Gastrocnemius medialis (tissue), 4 donors: ENCODE measurements at regions not wholly inside any gene's neighbourhood (a gene's known extent, or its start where the extent isn't known, plus 50 kb on each side); places are given as distances from the start of the nearest gene placed in this dataset.

Experiments
- POLR2A ChIP-seq, 2 donors: fragments of 450-650 bp; IDR thresholded peaks; one replicate each; pipeline ENCODE4 v1.6.1; 2017; ENCODE audit warnings: antibody characterized with exemption in 2 of 2, mild to moderate bottlenecking in 2 of 2, moderate library complexity in 2 of 2
- TF ChIP-seq, protein P1 (sequence below), 5 experiments: fragments of 450-650 bp in 3 of 5; fragments of 200-600 bp in 2 of 5; sonication (generic) in 2 of 5; IDR thresholded peaks in 4 of 5; conservative IDR thresholded peaks in 1 of 5; 1 replicate in 4 of 5; 2 replicates in 1 of 5; pipeline ENCODE4 v1.5.1; 2016 to 2019; ENCODE audit warnings: antibody characterized with exemption in 5 of 5, mild to moderate bottlenecking in 3 of 5, moderate library complexity in 3 of 5

DNA sequence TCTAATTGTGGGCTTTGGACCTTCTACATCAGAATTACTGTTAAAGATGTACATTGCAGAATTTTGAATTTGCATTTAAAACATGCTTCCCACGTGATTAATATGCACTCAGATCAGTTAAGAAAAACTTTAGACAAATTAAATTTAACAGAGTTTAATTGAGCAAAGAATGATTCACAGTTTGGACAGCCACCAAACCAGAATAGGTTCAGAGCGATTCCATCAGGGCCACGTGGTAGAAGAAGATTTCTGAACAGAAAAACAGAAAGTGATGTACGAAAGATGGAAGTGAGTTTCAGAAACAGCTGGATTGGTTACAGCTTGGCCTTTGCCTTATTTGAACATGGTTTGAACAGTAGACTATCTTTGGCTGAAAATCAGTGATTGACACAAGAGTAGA lies 704.2 kb upstream of the MAP3K7 start:
- TF ChIP-seq, protein P1, sequence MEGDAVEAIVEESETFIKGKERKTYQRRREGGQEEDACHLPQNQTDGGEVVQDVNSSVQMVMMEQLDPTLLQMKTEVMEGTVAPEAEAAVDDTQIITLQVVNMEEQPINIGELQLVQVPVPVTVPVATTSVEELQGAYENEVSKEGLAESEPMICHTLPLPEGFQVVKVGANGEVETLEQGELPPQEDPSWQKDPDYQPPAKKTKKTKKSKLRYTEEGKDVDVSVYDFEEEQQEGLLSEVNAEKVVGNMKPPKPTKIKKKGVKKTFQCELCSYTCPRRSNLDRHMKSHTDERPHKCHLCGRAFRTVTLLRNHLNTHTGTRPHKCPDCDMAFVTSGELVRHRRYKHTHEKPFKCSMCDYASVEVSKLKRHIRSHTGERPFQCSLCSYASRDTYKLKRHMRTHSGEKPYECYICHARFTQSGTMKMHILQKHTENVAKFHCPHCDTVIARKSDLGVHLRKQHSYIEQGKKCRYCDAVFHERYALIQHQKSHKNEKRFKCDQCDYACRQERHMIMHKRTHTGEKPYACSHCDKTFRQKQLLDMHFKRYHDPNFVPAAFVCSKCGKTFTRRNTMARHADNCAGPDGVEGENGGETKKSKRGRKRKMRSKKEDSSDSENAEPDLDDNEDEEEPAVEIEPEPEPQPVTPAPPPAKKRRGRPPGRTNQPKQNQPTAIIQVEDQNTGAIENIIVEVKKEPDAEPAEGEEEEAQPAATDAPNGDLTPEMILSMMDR (IDR thresholded peaks at IDR 0.05 in 4 of 5, conservative IDR thresholded peaks at IDR 0.05 in 1 of 5): no peak
- TF ChIP-seq POLR2A (IDR thresholded peaks at IDR 0.05): no peak
